ENCODE measurements at regions not wholly inside any gene's neighbourhood (a gene's known extent, or its start where the extent isn't known, plus 50 kb on each side); places are given as distances from the start of the nearest gene placed in this dataset.

GRCh38 chr15:24734396-24734795 lies 58.8 kb downstream of the NPAP1 start:
- H4K8ac ChIP-seq (ENCODE audit: extremely low read depth, insufficient read depth, low read length) = no peak overlapping the region
- DNase-seq (ENCODE audit: low read depth in 1 of 2, low spot score in 2 of 2) (no peak), FAIRE-seq (no peak)
- H2BK20ac ChIP-seq (ENCODE audit: low read length) = no peak overlapping the region
- H2BK5ac ChIP-seq (ENCODE audit: low read depth, low read length) = no peak overlapping the region
- H3K4me1 ChIP-seq (replicated peaks in 1 of 4; ENCODE audit: control insufficient read depth in 3 of 4, insufficient read depth in 4 of 4, low read length in 3 of 4) = no peaks in the 10 kb centered on the region
- H3K4me3 ChIP-seq (ENCODE audit: extremely low read depth in 1 of 4, insufficient read depth in 2 of 4, low read depth in 3 of 4, low read length in 4 of 4) = no peak overlapping the region
- no peak overlapping the region for H3K23ac ChIP-seq (ENCODE audit: insufficient read length)
- H3K9me3 ChIP-seq (ENCODE audit: insufficient read depth in 2 of 2, low read depth in 1 of 2, low read length in 1 of 2) = peaks cover 7 to 19% of the 10 kb centered on the region in 2 experiments; a peak in 3 of 4 replicates
- H3K27me3 ChIP-seq (replicated peaks in 1 of 4; ENCODE audit: control insufficient read depth in 3 of 4, extremely low read depth in 1 of 4, insufficient read depth in 3 of 4, low read length in 3 of 4) = no peaks in the 10 kb centered on the region; a peak in 1 of 7 replicates
- H3K18ac ChIP-seq (ENCODE audit: extremely low read depth, low read length) = no peak overlapping the region
- no peak overlapping the region for H3K14ac ChIP-seq (ENCODE audit: insufficient read length)
- no peak overlapping the region for H2BK15ac ChIP-seq (ENCODE audit: low read length)
- H3K79me1 ChIP-seq (ENCODE audit: low read depth, low read length) = no peaks in the 10 kb centered on the region
- no peak overlapping the region for H2AK5ac ChIP-seq (ENCODE audit: low read depth, low read length)
- no peak overlapping the region for H2BK12ac ChIP-seq (ENCODE audit: low read depth, low read length)
- no peak overlapping the region for H4K5ac ChIP-seq (ENCODE audit: insufficient read length, low read depth, low read length)
- no peaks in the 10 kb centered on the region for H3K79me2 ChIP-seq (ENCODE audit: control insufficient read depth in 1 of 2, insufficient read depth in 2 of 2, low read length in 2 of 2)
- no peak overlapping the region for H2BK120ac ChIP-seq (replicated peaks; ENCODE audit: low read depth, low read length)
- no peaks in the 10 kb centered on the region for H3K36me3 ChIP-seq (ENCODE audit: control insufficient read depth in 2 of 4, insufficient read depth in 4 of 4, low read length in 3 of 4)
- H3K23me2 ChIP-seq (ENCODE audit: low read depth, low read length) = no peaks in the 10 kb centered on the region
- no peak overlapping the region for H3K56ac ChIP-seq (replicated peaks; ENCODE audit: insufficient read length, low read depth, low read length)
- TF ChIP-seq, protein P1, sequence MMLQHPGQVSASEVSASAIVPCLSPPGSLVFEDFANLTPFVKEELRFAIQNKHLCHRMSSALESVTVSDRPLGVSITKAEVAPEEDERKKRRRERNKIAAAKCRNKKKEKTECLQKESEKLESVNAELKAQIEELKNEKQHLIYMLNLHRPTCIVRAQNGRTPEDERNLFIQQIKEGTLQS (IDR thresholded peaks at IDR 0.05; ENCODE audit: insufficient read depth, low read depth, low read length) = no peak
- TF ChIP-seq RNF2 (IDR thresholded peaks at IDR 0.05; ENCODE audit: borderline replicate concordance, low read depth, low read length, missing control alignments, poor library complexity, severe bottlenecking) (no peak), SRF (IDR thresholded peaks at IDR 0.05; ENCODE audit: low read depth, low read length) (no peak), POLR2AphosphoS5 (IDR thresholded peaks at IDR 0.05; ENCODE audit: low read depth, low read length) (no peak), SIN3A (conservative IDR thresholded peaks at IDR 0.05 in 1 of 2, IDR thresholded peaks at IDR 0.05 in 1 of 2; ENCODE audit: low read depth in 1 of 2, low read length in 2 of 2) (no peak)
- no peak overlapping the region for H3K27ac ChIP-seq (ENCODE audit: low read depth, low read length)
- no peak overlapping the region for H4K91ac ChIP-seq (replicated peaks; ENCODE audit: insufficient read length, low read length)
- H4K20me1 ChIP-seq (replicated peaks in 1 of 2; ENCODE audit: control insufficient read depth in 1 of 2, insufficient read depth in 2 of 2, low read length in 2 of 2) = no peaks in the 10 kb centered on the region
- 87% methylated on average over 1 of the region's 1 CpG; no CpG with 5 or more reads in 1 of the 2 experiments for WGBS, 2 experiments (ENCODE audit: extremely low coverage in 1 of 2, insufficient coverage in 1 of 2, insufficient read length in 1 of 2, insufficient replicate concordance in 2 of 2, low coverage in 1 of 2, low lambda C conversion rate in 2 of 2, missing lambda C conversion rate in 1 of 2)
- no peak overlapping the region for H3K9ac ChIP-seq (replicated peaks in 1 of 4; ENCODE audit: extremely low read depth in 1 of 4, low read depth in 3 of 4, low read length in 3 of 4)
- no peak overlapping the region for H3K4me2 ChIP-seq (ENCODE audit: insufficient read depth in 1 of 2, low read depth in 2 of 2, low read length in 2 of 2)
- ChIA-PET CTCF (ENCODE audit: partially characterized antibody) (interaction anchor here (0.6 kb wide), 1 partner anchor 159 kb away, joined by 3 read pairs; no protein-coding TSS in a partner anchor), POLR2A (ENCODE audit: partially characterized antibody) (no interaction called here)
- no peak overlapping the region for H2AFZ ChIP-seq (ENCODE audit: low read length)
- H3K4ac ChIP-seq (replicated peaks; ENCODE audit: insufficient read length, low read depth, low read length) = no peak overlapping the region
